GM21360 (cell line): ENCODE measurements at regions not wholly inside any gene's neighbourhood (a gene's known extent, or its start where the extent isn't known, plus 50 kb on each side); places are given as distances from the start of the nearest gene placed in this dataset.
"Not testable (repeated sequence)": the region's sequence is repeated elsewhere in the genome, so short reads cannot be mapped to it uniquely, and the experiment has no call there.

Experiments
- ATAC-seq: cut with Tn5 transposase; IDR thresholded peaks from one replicate; pipeline ENCODE4 v1.9.1; 2021; ENCODE audit warnings: mild to moderate bottlenecking, moderate library complexity; ENCODE audit not compliant: unreplicated experiment

GRCh38 chr4:138475116-138475515, 233.0 kb upstream of the SLC7A11 start:
- ATAC-seq = no peak

- no peak for ATAC-seq
These were observed 231.2 kb upstream of the SLC7A11 start for GRCh38 chr4:138473339-138473738.

GRCh38 chr4:138460477-138461414, 218.6 kb upstream of the SLC7A11 start:
- no peak for ATAC-seq

- no peak for ATAC-seq
These were observed 216.6 kb upstream of the SLC7A11 start for GRCh38 chr4:138458751-138459150.

GRCh38 chr4:138456349-138456748, 214.2 kb upstream of the SLC7A11 start:
- ATAC-seq = not testable (repeated sequence)

GRCh38 chr4:138455097-138455496, 212.9 kb upstream of the SLC7A11 start:
- ATAC-seq = no peak

- ATAC-seq = no peak
These were observed 210.7 kb upstream of the SLC7A11 start for GRCh38 chr4:138452826-138453225.

- no peak for ATAC-seq
These were observed 209.1 kb upstream of the SLC7A11 start for GRCh38 chr4:138451276-138451663.

- no peak for ATAC-seq
These were observed 208.6 kb upstream of the SLC7A11 start for GRCh38 chr4:138450546-138451275.

GRCh38 chr4:138449938-138450337, 207.8 kb upstream of the SLC7A11 start:
- no peak for ATAC-seq

GRCh38 chr4:138448169-138448568, 206.0 kb upstream of the SLC7A11 start:
- ATAC-seq = no peak

- ATAC-seq = no peak
These were observed 204.3 kb upstream of the SLC7A11 start for GRCh38 chr4:138446456-138446855.

- ATAC-seq = no peak
These were observed 202.9 kb upstream of the SLC7A11 start for GRCh38 chr4:138445098-138445497.

GRCh38 chr4:138444260-138444659, 202.1 kb upstream of the SLC7A11 start:
- no peak for ATAC-seq

GRCh38 chr4:138439143-138439581, 197.0 kb upstream of the SLC7A11 start:
- ATAC-seq = no peak

GRCh38 chr4:138438608-138439007, 196.5 kb upstream of the SLC7A11 start:
- ATAC-seq = no peak

GRCh38 chr4:138437263-138437851, 195.2 kb upstream of the SLC7A11 start:
- no peak for ATAC-seq

GRCh38 chr4:138435733-138436132, 193.6 kb upstream of the SLC7A11 start:
- not testable (repeated sequence) for ATAC-seq

GRCh38 chr4:138435046-138435445, 192.9 kb upstream of the SLC7A11 start:
- ATAC-seq = not testable (repeated sequence)

- ATAC-seq = no peak
These were observed 186.5 kb upstream of the SLC7A11 start for GRCh38 chr4:138428611-138429010.

- ATAC-seq = no peak
These were observed 184.6 kb upstream of the SLC7A11 start for GRCh38 chr4:138426786-138427185.
